H1 (cell line): ENCODE measurements at regions not wholly inside any gene's neighbourhood (a gene's known extent, or its start where the extent isn't known, plus 50 kb on each side); places are given as distances from the start of the nearest gene placed in this dataset.

Experiments
- CTCF ChIA-PET: fragments of 300-600 bp; sonication (Branson Sonifier 250); formaldehyde crosslinking; loops from one replicate; lab custom pipeline; 2021; ENCODE audit not compliant: partially characterized antibody; lab: Charles Lee
- POLR2A ChIA-PET: fragments of 300-600 bp; sonication (Branson Sonifier 250); formaldehyde crosslinking; loops from one replicate; lab custom pipeline; 2021; ENCODE audit warnings: inconsistent platforms; ENCODE audit not compliant: partially characterized antibody; lab: Charles Lee
- DNase-seq, 2 experiments: peaks; one replicate each; pipeline versions ENCODE4 v3.0.0 to v3.0.0-alpha.2; 2010 to 2022; ENCODE audit warnings: low spot score in 2 of 2, low read depth in 1 of 2, mixed read lengths in 1 of 2
- FAIRE-seq: peaks from 2 replicates; lab custom pipeline; 2011; peaks lifted over from hg19 to GRCh38; lab: Jason Lieb, UNC
- H2AFZ ChIP-seq: 2 replicates; pipeline ENCODE4 v1.8.1; 2012; ENCODE audit warnings: low read length, inconsistent platforms
- H2AK5ac ChIP-seq: 2 replicates; pipeline ENCODE4 v1.6.1; 2013; ENCODE audit warnings: low read depth, low read length
- H2BK120ac ChIP-seq: replicated peaks from 2 replicates; pipeline ENCODE3; 2013; ENCODE audit warnings: low read depth, low read length, inconsistent platforms
- H2BK12ac ChIP-seq: 2 replicates; pipeline ENCODE4 v1.6.1; 2013; ENCODE audit warnings: low read depth, low read length
- H2BK15ac ChIP-seq: 2 replicates; pipeline ENCODE4 v1.6.1; 2013; ENCODE audit warnings: low read length
- H2BK20ac ChIP-seq: 2 replicates; pipeline ENCODE4 v1.6.1; 2013; ENCODE audit warnings: low read length
- H2BK5ac ChIP-seq: 2 replicates; pipeline ENCODE4 v1.6.1; 2013; ENCODE audit warnings: low read depth, low read length
- H3K14ac ChIP-seq: 2 replicates; pipeline ENCODE4 v1.6.1; 2013; ENCODE audit warnings: inconsistent platforms; ENCODE audit not compliant: insufficient read length
- H3K18ac ChIP-seq: 2 replicates; pipeline ENCODE4 v1.6.1; 2013; ENCODE audit warnings: low read length; ENCODE audit errors: extremely low read depth
- H3K23ac ChIP-seq: 2 replicates; pipeline ENCODE4 v1.6.1; 2013; ENCODE audit warnings: inconsistent platforms; ENCODE audit not compliant: insufficient read length
- H3K23me2 ChIP-seq: 2 replicates; pipeline ENCODE4 v1.6.1; 2013; ENCODE audit warnings: low read depth, low read length
- H3K27ac ChIP-seq: 2 replicates; pipeline ENCODE4 v1.6.1; 2011; ENCODE audit warnings: low read depth, low read length, inconsistent platforms
- H3K27me3 ChIP-seq, 4 experiments: replicated peaks in 1 of 4; 1 replicate in 1 of 4; 2 replicates in 3 of 4; pipeline versions ENCODE4 v1.6.1 to v1.8.1; 2011 to 2013; ENCODE audit warnings: low read length in 3 of 4, mild to moderate bottlenecking in 3 of 4, inconsistent platforms in 2 of 4, mixed read lengths in 2 of 4, moderate library complexity in 1 of 4; ENCODE audit not compliant: control insufficient read depth in 3 of 4, insufficient read depth in 3 of 4; ENCODE audit errors: extremely low read depth in 1 of 4
- H3K36me3 ChIP-seq, 4 experiments: 2 replicates each; pipeline versions ENCODE4 v1.6.1 to v1.8.1; 2011 to 2013; ENCODE audit warnings: mild to moderate bottlenecking in 4 of 4, low read length in 3 of 4, moderate library complexity in 2 of 4, control low read depth in 1 of 4, inconsistent platforms in 1 of 4; ENCODE audit not compliant: insufficient read depth in 4 of 4, control insufficient read depth in 2 of 4
- H3K4ac ChIP-seq: replicated peaks from 2 replicates; pipeline ENCODE3; 2013; ENCODE audit warnings: low read length, low read depth, mixed read lengths, inconsistent platforms; ENCODE audit not compliant: insufficient read length
- H3K4me1 ChIP-seq, 4 experiments: replicated peaks in 1 of 4; 1 replicate in 1 of 4; 2 replicates in 3 of 4; pipeline versions ENCODE4 v1.6.1 to v1.8.1; 2011 to 2013; ENCODE audit warnings: low read length in 3 of 4, inconsistent platforms in 2 of 4, mixed read lengths in 1 of 4; ENCODE audit not compliant: insufficient read depth in 4 of 4, control insufficient read depth in 3 of 4
- H3K4me2 ChIP-seq, 2 experiments: 2 replicates each; pipeline versions ENCODE4 v1.6.1 to v1.8.1; 2011 to 2013; ENCODE audit warnings: low read depth in 2 of 2, low read length in 2 of 2, control low read depth in 1 of 2, inconsistent platforms in 1 of 2, mild to moderate bottlenecking in 1 of 2; ENCODE audit not compliant: insufficient read depth in 1 of 2
- H3K4me3 ChIP-seq, 4 experiments: fragments of 200-600, 300-600 bp in 1 of 4; sonication (generic), shearing (Covaris generic), sonication (Bioruptor Twin) in 1 of 4; 2 replicates each; pipeline versions ENCODE4 v1.5.1 to v1.8.1; 2011 to 2016; ENCODE audit warnings: low read length in 4 of 4, low read depth in 3 of 4, control low read depth in 2 of 4, inconsistent platforms in 2 of 4, mild to moderate bottlenecking in 2 of 4, mixed read lengths in 1 of 4, moderate library complexity in 1 of 4; ENCODE audit not compliant: insufficient read depth in 2 of 4; ENCODE audit errors: extremely low read depth in 1 of 4
- H3K56ac ChIP-seq: replicated peaks from 2 replicates; pipeline ENCODE3; 2013; ENCODE audit warnings: low read depth, mild to moderate bottlenecking, mixed read lengths, low read length, inconsistent platforms; ENCODE audit not compliant: insufficient read length
- H3K79me1 ChIP-seq: 2 replicates; pipeline ENCODE4 v1.6.1; 2013; ENCODE audit warnings: low read depth, low read length, control low read depth
- H3K79me2 ChIP-seq, 2 experiments: 2 replicates each; pipeline versions ENCODE4 v1.6.1 to v1.8.1; 2012 to 2013; ENCODE audit warnings: low read length in 2 of 2, mild to moderate bottlenecking in 2 of 2, inconsistent platforms in 1 of 2; ENCODE audit not compliant: insufficient read depth in 2 of 2, control insufficient read depth in 1 of 2
- H3K9ac ChIP-seq, 4 experiments: replicated peaks in 1 of 4; 1 replicate in 1 of 4; 2 replicates in 3 of 4; pipeline versions ENCODE4 v1.6.1 to v1.8.1; 2011 to 2013; ENCODE audit warnings: low read depth in 3 of 4, low read length in 3 of 4, control low read depth in 2 of 4, mild to moderate bottlenecking in 2 of 4, moderate library complexity in 2 of 4, inconsistent platforms in 1 of 4; ENCODE audit errors: extremely low read depth in 1 of 4
- H3K9me3 ChIP-seq, 2 experiments: 2 replicates each; pipeline versions ENCODE4 v1.6.1 to v1.8.1; 2012 to 2013; ENCODE audit warnings: mild to moderate bottlenecking in 2 of 2, moderate library complexity in 2 of 2, control low read depth in 1 of 2, inconsistent platforms in 1 of 2, low read depth in 1 of 2, low read length in 1 of 2, mixed read lengths in 1 of 2; ENCODE audit not compliant: insufficient read depth in 2 of 2
- H4K20me1 ChIP-seq, 2 experiments: replicated peaks in 1 of 2; 2 replicates each; pipeline versions ENCODE3 to v1.8.1; 2011 to 2013; ENCODE audit warnings: inconsistent platforms in 2 of 2, low read length in 2 of 2, mild to moderate bottlenecking in 1 of 2; ENCODE audit not compliant: insufficient read depth in 2 of 2, control insufficient read depth in 1 of 2
- H4K5ac ChIP-seq: 2 replicates; pipeline ENCODE4 v1.6.1; 2013; ENCODE audit warnings: low read length, low read depth, mixed read lengths, inconsistent platforms; ENCODE audit not compliant: insufficient read length
- H4K8ac ChIP-seq: 2 replicates; pipeline ENCODE4 v1.8.0; 2013; ENCODE audit warnings: mild to moderate bottlenecking, moderate library complexity, low read length, inconsistent platforms; ENCODE audit not compliant: insufficient read depth; ENCODE audit errors: extremely low read depth
- H4K91ac ChIP-seq: replicated peaks from 2 replicates; pipeline ENCODE3; 2013; ENCODE audit warnings: low read length, mixed read lengths, inconsistent platforms; ENCODE audit not compliant: insufficient read length
- CREB1 ChIP-seq: IDR thresholded peaks from 2 replicates; pipeline ENCODE4 v1.6.1; 2012; ENCODE audit warnings: inconsistent platforms
- FOSL1 ChIP-seq: IDR thresholded peaks from 2 replicates; pipeline ENCODE4 v1.6.1; 2011; ENCODE audit warnings: mild to moderate bottlenecking, low read depth, low read length, moderate library complexity; ENCODE audit not compliant: insufficient read depth
- HDAC6 ChIP-seq: IDR thresholded peaks from one replicate; pipeline ENCODE4 v1.7.1; 2012; ENCODE audit warnings: low read depth, mild to moderate bottlenecking, inconsistent platforms, low read length, moderate library complexity
- KDM5A ChIP-seq: fragments of 200-600 bp; IDR thresholded peaks from 2 replicates; pipeline ENCODE4 v1.7.1; 2012; ENCODE audit warnings: mild to moderate bottlenecking, low read length, inconsistent platforms, mixed read lengths
- MAFK ChIP-seq: IDR thresholded peaks from 2 replicates; pipeline ENCODE4 v1.6.1; 2012; ENCODE audit warnings: low read depth, mild to moderate bottlenecking, improper control_type of control experiment, low read length
- PHF8 ChIP-seq: fragments of 200-600 bp; sonication (generic); conservative IDR thresholded peaks from 2 replicates; pipeline ENCODE4 v1.7.1; 2012; ENCODE audit warnings: low read depth, mild to moderate bottlenecking, inconsistent platforms, low read length, moderate library complexity
- RAD21 ChIP-seq, 2 experiments: IDR thresholded peaks in 1 of 2; conservative IDR thresholded peaks in 1 of 2; 2 replicates each; pipeline ENCODE4 v1.6.1; 2011; ENCODE audit warnings: low read depth in 2 of 2, low read length in 2 of 2, improper control_type of control experiment in 1 of 2, inconsistent platforms in 1 of 2, mild to moderate bottlenecking in 1 of 2, moderate library complexity in 1 of 2
- SP1 ChIP-seq: IDR thresholded peaks from 2 replicates; pipeline ENCODE4 v1.6.1; 2011; ENCODE audit warnings: low read depth, low read length
- SUZ12 ChIP-seq: fragments of 200-600 bp; sonication (generic); IDR thresholded peaks from 2 replicates; pipeline ENCODE4 v1.6.1; 2012; ENCODE audit warnings: mild to moderate bottlenecking, inconsistent platforms, low read length, moderate library complexity, mixed read lengths
- TEAD4 ChIP-seq: IDR thresholded peaks from 2 replicates; pipeline ENCODE4 v1.6.1; 2012; ENCODE audit warnings: low read depth, low read length, inconsistent platforms, mixed read lengths
- ZNF274 ChIP-seq: IDR thresholded peaks from 2 replicates; pipeline ENCODE4 v1.7.0; 2012; ENCODE audit warnings: low read length, borderline replicate concordance; ENCODE audit errors: extremely low read depth
- WGBS, 2 experiments: shearing (Covaris generic) in 1 of 2; methylation state at CpG; one replicate each; pipeline versions ENCODE4 v1.1.6 to v1.1.7; 2013 to 2015; ENCODE audit warnings: low lambda C conversion rate in 2 of 2, mixed read lengths in 2 of 2, inconsistent platforms in 1 of 2, low coverage in 1 of 2, missing lambda C conversion rate in 1 of 2; ENCODE audit not compliant: insufficient replicate concordance in 2 of 2, insufficient coverage in 1 of 2, insufficient read length in 1 of 2; ENCODE audit errors: extremely low coverage in 1 of 2, missing lambda C conversion rate in 1 of 2; 5-methylcytosine and 5-hydroxymethylcytosine counted together
- TF ChIP-seq, protein P1 (sequence below): IDR thresholded peaks from 2 replicates; pipeline ENCODE4 v1.6.1; 2012; ENCODE audit warnings: inconsistent platforms

DNA sequence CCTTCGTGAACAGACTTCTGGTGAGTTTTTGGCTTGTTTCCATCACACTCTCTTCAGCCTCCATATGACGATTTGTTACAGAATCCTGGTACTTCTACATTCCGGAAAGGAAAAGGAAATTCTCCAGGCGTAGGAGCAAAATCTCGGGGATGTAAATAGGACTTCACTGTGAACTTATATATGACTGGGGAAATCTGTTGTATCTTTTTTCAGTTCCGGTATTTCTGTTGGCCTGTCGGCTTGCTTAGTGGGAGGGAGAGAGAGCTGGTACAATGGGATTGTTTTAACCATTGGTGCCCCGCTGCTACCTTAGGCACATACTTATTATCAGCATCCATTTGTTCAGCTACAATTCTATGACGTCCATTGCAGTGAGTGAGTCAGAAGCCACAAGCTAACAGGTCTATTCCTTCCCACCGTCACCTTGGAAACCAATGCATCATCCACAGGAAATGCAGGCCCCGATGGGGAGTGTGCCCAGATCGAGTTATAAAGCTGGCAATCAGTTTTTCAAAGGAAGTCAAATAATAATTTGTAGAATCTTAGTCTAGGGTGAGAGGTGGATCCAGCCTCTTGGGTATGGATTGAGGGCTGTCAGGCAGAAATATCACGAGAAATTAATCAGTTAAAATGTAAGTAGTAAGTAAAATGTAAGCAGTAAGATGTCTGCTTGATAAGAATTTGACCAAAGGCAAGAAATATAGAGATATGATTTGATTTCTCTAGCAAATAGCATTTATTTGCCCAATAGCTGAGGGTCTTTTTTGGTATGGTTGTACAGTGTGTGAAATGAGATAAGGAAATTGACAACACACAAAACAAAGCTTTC, 92.0 kb upstream of the MKLN1 start:
- ChIA-PET POLR2A (interaction anchor here (1.1 kb wide), 1 partner anchor 9 kb away, joined by 3 read pairs; no protein-coding TSS in a partner anchor), CTCF (interaction anchor here (0.9 to 2.1 kb wide), 5 partner anchors 10 to 67 kb away, joined by 3 to 13 read pairs (median 6); no protein-coding TSS in a partner anchor)
- H3K79me2 ChIP-seq = no peaks in the 10 kb centered on the region
- no peak overlapping the region for H3K23ac ChIP-seq
- H2AFZ ChIP-seq = 0 out of 2 replicates have a peak overlapping the region, but pooled peaks have one; percentile 18
- no peak overlapping the region for H2AK5ac ChIP-seq
- H3K14ac ChIP-seq = no peak overlapping the region
- peaks cover 1 to 13% (median 2%) of the 10 kb centered on the region in 4 experiments; a peak in 3 of 7 replicates for H3K4me1 ChIP-seq
- H4K5ac ChIP-seq = no peak overlapping the region
- no peak overlapping the region for H3K4ac ChIP-seq
- H3K79me1 ChIP-seq = no peaks in the 10 kb centered on the region
- WGBS, 2 experiments = 80% methylated on average over 13 of the region's 13 CpGs; no CpG with 5 or more reads in 1 of the 2 experiments
- H3K27ac ChIP-seq = no peak overlapping the region
- H2BK20ac ChIP-seq = no peak overlapping the region
- H3K56ac ChIP-seq = no peak overlapping the region
- DNase-seq (no peak), FAIRE-seq (no peak)
- no peaks in the 10 kb centered on the region for H3K36me3 ChIP-seq
- no peaks in the 10 kb centered on the region for H3K27me3 ChIP-seq
- H3K4me2 ChIP-seq = no peak overlapping the region
- no peaks in the 10 kb centered on the region for H3K9me3 ChIP-seq
- H3K23me2 ChIP-seq = no peaks in the 10 kb centered on the region
- no peak overlapping the region for H2BK12ac ChIP-seq
- H2BK5ac ChIP-seq = no peak overlapping the region
- no peak overlapping the region for H2BK120ac ChIP-seq
- H3K9ac ChIP-seq = no peak overlapping the region
- H4K20me1 ChIP-seq = no peaks in the 10 kb centered on the region
- no peak overlapping the region for H2BK15ac ChIP-seq
- no peak overlapping the region; the same call in 1 of the 2 replicates for H4K8ac ChIP-seq
- H4K91ac ChIP-seq = no peak overlapping the region
- no peak overlapping the region for H3K18ac ChIP-seq
- H3K4me3 ChIP-seq = no peak overlapping the region
- no peak for TF ChIP-seq SP1
- TF ChIP-seq CREB1 = no peak
- no peak for TF ChIP-seq ZNF274
- TF ChIP-seq KDM5A = no peak
- TF ChIP-seq FOSL1 = no peak
- TF ChIP-seq MAFK = no peak
- TF ChIP-seq SUZ12 = no peak
- TF ChIP-seq, protein P1, sequence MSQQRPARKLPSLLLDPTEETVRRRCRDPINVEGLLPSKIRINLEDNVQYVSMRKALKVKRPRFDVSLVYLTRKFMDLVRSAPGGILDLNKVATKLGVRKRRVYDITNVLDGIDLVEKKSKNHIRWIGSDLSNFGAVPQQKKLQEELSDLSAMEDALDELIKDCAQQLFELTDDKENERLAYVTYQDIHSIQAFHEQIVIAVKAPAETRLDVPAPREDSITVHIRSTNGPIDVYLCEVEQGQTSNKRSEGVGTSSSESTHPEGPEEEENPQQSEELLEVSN = no peak
- TF ChIP-seq PHF8 = no peak
- no peak for TF ChIP-seq RAD21 (IDR thresholded peaks at IDR 0.05 in 1 of 2, conservative IDR thresholded peaks at IDR 0.05 in 1 of 2; ENCODE audit: low read depth in 2 of 2, low read length in 2 of 2)
- no peak for TF ChIP-seq TEAD4
- TF ChIP-seq HDAC6 = no peak
